ENCODE measurements at regions not wholly inside any gene's neighbourhood (a gene's known extent, or its start where the extent isn't known, plus 50 kb on each side); places are given as distances from the start of the nearest gene placed in this dataset.

DNA sequence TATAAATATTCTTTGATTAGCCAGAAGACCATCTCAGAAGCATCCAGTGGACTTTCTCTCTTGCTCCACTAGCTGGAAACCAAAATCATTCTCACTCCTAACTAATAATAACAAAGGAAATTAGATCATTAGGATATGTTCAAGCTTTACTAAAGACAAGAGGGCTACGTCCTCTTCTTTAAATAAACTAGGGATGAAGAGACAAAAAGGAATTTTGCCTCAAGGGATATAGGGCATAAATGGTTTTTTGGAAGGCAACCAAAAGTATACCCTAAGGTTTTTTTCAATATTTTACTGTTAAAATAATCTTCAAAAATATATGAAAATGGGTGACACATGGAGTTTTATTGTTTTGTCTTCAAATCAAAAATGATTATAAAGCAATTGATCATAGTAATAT is 745.8 kb downstream of the MRPL39 start:
- no peaks in the 10 kb centered on the region for H3K79me2 ChIP-seq (ENCODE audit: insufficient read depth, low read length)
- no peaks in the 10 kb centered on the region for H3K4me1 ChIP-seq (ENCODE audit: insufficient read depth, low read length)
- H3K27ac ChIP-seq (ENCODE audit: low read length) = no peak overlapping the region
- no peaks in the 10 kb centered on the region for H3K9me3 ChIP-seq (ENCODE audit: insufficient read depth, low read length, severe bottlenecking)
- H3K4me3 ChIP-seq (ENCODE audit: low read depth in 1 of 2, low read length in 2 of 2) = no peak overlapping the region
- no peak for TF ChIP-seq EZH2 (IDR thresholded peaks at IDR 0.05; ENCODE audit: borderline replicate concordance, low read depth, low read length, severe bottlenecking)
- TF ChIP-seq, protein P1, sequence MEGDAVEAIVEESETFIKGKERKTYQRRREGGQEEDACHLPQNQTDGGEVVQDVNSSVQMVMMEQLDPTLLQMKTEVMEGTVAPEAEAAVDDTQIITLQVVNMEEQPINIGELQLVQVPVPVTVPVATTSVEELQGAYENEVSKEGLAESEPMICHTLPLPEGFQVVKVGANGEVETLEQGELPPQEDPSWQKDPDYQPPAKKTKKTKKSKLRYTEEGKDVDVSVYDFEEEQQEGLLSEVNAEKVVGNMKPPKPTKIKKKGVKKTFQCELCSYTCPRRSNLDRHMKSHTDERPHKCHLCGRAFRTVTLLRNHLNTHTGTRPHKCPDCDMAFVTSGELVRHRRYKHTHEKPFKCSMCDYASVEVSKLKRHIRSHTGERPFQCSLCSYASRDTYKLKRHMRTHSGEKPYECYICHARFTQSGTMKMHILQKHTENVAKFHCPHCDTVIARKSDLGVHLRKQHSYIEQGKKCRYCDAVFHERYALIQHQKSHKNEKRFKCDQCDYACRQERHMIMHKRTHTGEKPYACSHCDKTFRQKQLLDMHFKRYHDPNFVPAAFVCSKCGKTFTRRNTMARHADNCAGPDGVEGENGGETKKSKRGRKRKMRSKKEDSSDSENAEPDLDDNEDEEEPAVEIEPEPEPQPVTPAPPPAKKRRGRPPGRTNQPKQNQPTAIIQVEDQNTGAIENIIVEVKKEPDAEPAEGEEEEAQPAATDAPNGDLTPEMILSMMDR (IDR thresholded peaks at IDR 0.05; ENCODE audit: borderline replicate concordance, extremely low read depth, low read length, poor library complexity, severe bottlenecking) = no peak
- no peak overlapping the region for H3K4me2 ChIP-seq (ENCODE audit: insufficient read depth, low read length)
- H2AFZ ChIP-seq (ENCODE audit: low read depth, low read length) = no peak overlapping the region
- H3K36me3 ChIP-seq (ENCODE audit: insufficient read depth, low read length) = no peaks in the 10 kb centered on the region
- no peak overlapping the region for H3K9ac ChIP-seq (ENCODE audit: low read depth, low read length)
- no peak for ATAC-seq (ENCODE audit: insufficient read depth, low read depth)
- H3K27me3 ChIP-seq (ENCODE audit: insufficient read depth, low read length, poor library complexity) = no peaks in the 10 kb centered on the region
- no peak for DNase-seq
- no peaks in the 10 kb centered on the region for H4K20me1 ChIP-seq (ENCODE audit: insufficient read depth, low read length)

DNA sequence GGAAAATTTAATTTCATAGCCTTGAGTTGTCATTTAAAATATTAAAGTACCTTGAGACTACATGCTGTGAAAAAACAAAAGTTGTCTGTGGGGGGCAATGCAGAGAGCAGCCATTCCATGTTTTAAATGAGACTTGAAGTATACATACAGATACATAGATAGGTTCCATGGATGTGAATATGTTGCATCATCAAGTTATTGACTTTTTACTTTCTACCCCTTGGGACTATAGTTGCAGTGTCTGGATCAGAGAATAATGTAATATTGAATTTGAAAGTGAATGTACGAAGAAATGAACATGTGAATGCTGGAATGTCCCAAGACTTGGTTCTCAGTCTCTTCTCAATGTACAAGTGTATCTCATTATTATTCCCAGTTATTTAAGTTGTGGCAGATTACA is 751.0 kb downstream of the MRPL39 start:
- H3K27ac ChIP-seq (ENCODE audit: low read length) = no peak overlapping the region
- H3K4me1 ChIP-seq (ENCODE audit: insufficient read depth, low read length) = no peaks in the 10 kb centered on the region
- H2AFZ ChIP-seq (ENCODE audit: low read depth, low read length) = no peak overlapping the region
- DNase-seq (no peak), ATAC-seq (ENCODE audit: insufficient read depth, low read depth) (no peak)
- no peaks in the 10 kb centered on the region for H3K79me2 ChIP-seq (ENCODE audit: insufficient read depth, low read length)
- no peak overlapping the region for H3K4me2 ChIP-seq (ENCODE audit: insufficient read depth, low read length)
- H3K36me3 ChIP-seq (ENCODE audit: insufficient read depth, low read length) = no peaks in the 10 kb centered on the region
- H4K20me1 ChIP-seq (ENCODE audit: insufficient read depth, low read length) = no peaks in the 10 kb centered on the region
- no peaks in the 10 kb centered on the region for H3K27me3 ChIP-seq (ENCODE audit: insufficient read depth, low read length, poor library complexity)
- TF ChIP-seq EZH2 (IDR thresholded peaks at IDR 0.05; ENCODE audit: borderline replicate concordance, low read depth, low read length, severe bottlenecking) = no peak
- TF ChIP-seq, protein P1 (IDR thresholded peaks at IDR 0.05; ENCODE audit: borderline replicate concordance, extremely low read depth, low read length, poor library complexity, severe bottlenecking) = no peak
- no peaks in the 10 kb centered on the region for H3K9me3 ChIP-seq (ENCODE audit: insufficient read depth, low read length, severe bottlenecking)
- no peak overlapping the region for H3K9ac ChIP-seq (ENCODE audit: low read depth, low read length)
- no peak overlapping the region for H3K4me3 ChIP-seq (ENCODE audit: low read depth in 1 of 2, low read length in 2 of 2)

DNA sequence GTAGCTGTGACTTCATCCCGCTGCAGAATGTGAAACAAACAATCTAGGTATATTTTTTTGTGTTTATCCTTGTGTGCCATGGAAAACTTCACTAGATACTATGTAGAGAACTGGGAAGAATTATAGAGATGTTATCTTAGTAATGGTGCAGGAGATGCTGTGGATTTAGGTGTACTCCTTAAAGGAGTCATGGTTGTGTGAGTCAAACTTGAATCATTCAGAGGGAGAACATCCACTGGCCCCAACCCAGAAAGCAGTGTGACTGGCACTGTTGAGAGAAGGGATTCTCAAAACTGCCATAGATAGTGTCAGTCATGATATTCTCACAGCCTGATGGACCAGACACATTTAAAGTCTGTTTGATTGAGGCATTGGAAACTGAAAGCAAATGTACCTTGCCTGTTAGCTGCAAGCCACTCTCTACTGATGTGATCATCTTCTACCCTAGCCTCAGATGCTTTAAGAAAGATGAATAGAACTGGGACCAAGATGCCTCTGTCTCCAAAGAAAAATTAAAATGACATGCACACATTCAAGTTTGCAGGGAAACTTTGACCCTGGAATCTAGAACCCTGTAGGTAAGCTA is 754.6 kb downstream of the MRPL39 start:
- no peak for ATAC-seq (ENCODE audit: insufficient read depth, low read depth)
- H3K79me2 ChIP-seq (ENCODE audit: insufficient read depth, low read length) = no peaks in the 10 kb centered on the region
- H3K4me1 ChIP-seq (ENCODE audit: insufficient read depth, low read length) = no peaks in the 10 kb centered on the region
- no peak overlapping the region for H3K27ac ChIP-seq (ENCODE audit: low read length)
- H3K9me3 ChIP-seq (ENCODE audit: insufficient read depth, low read length, severe bottlenecking) = no peaks in the 10 kb centered on the region
- H2AFZ ChIP-seq (ENCODE audit: low read depth, low read length) = no peak overlapping the region
- no peak for TF ChIP-seq EZH2 (IDR thresholded peaks at IDR 0.05; ENCODE audit: borderline replicate concordance, low read depth, low read length, severe bottlenecking)
- TF ChIP-seq, protein P1 (IDR thresholded peaks at IDR 0.05; ENCODE audit: borderline replicate concordance, extremely low read depth, low read length, poor library complexity, severe bottlenecking) = no peak
- H3K27me3 ChIP-seq (ENCODE audit: insufficient read depth, low read length, poor library complexity) = no peaks in the 10 kb centered on the region
- no peak overlapping the region for H3K9ac ChIP-seq (ENCODE audit: low read depth, low read length)
- DNase-seq = no peak
- no peaks in the 10 kb centered on the region for H4K20me1 ChIP-seq (ENCODE audit: insufficient read depth, low read length)
- no peak overlapping the region for H3K4me2 ChIP-seq (ENCODE audit: insufficient read depth, low read length)
- no peaks in the 10 kb centered on the region for H3K36me3 ChIP-seq (ENCODE audit: insufficient read depth, low read length)
- no peak overlapping the region for H3K4me3 ChIP-seq (ENCODE audit: low read depth in 1 of 2, low read length in 2 of 2)

DNA sequence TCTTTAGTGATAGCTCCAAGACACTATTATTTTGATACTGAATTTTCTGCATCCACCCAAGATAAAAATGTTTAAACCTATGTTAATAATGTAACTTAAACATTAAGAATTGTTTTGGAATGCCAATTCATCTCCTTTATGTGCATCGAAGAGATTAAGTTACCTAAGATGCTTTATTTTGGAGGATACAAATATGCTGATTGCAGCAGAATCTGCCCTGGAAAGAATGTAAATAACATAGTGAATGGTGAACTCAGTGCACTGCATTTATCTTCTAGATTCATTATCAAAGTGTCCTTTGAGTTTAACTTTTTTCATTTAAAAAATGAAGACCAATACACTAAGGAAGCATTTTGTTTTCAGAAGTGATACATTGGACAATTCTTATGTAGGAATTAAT is 757.2 kb downstream of the MRPL39 start:
- H3K36me3 ChIP-seq (ENCODE audit: insufficient read depth, low read length) = no peaks in the 10 kb centered on the region
- no peak overlapping the region for H3K9ac ChIP-seq (ENCODE audit: low read depth, low read length)
- no peaks in the 10 kb centered on the region for H3K9me3 ChIP-seq (ENCODE audit: insufficient read depth, low read length, severe bottlenecking)
- no peaks in the 10 kb centered on the region for H4K20me1 ChIP-seq (ENCODE audit: insufficient read depth, low read length)
- H3K4me2 ChIP-seq (ENCODE audit: insufficient read depth, low read length) = no peak overlapping the region
- no peak for TF ChIP-seq EZH2 (IDR thresholded peaks at IDR 0.05; ENCODE audit: borderline replicate concordance, low read depth, low read length, severe bottlenecking)
- TF ChIP-seq, protein P1 (IDR thresholded peaks at IDR 0.05; ENCODE audit: borderline replicate concordance, extremely low read depth, low read length, poor library complexity, severe bottlenecking) = no peak
- no peak for DNase-seq
- H2AFZ ChIP-seq (ENCODE audit: low read depth, low read length) = no peak overlapping the region
- H3K4me3 ChIP-seq (ENCODE audit: low read depth in 1 of 2, low read length in 2 of 2) = no peak overlapping the region
- H3K27ac ChIP-seq (ENCODE audit: low read length) = no peak overlapping the region
- H3K27me3 ChIP-seq (ENCODE audit: insufficient read depth, low read length, poor library complexity) = no peaks in the 10 kb centered on the region
- no peaks in the 10 kb centered on the region for H3K4me1 ChIP-seq (ENCODE audit: insufficient read depth, low read length)
- no peaks in the 10 kb centered on the region for H3K79me2 ChIP-seq (ENCODE audit: insufficient read depth, low read length)
- no peak for ATAC-seq (ENCODE audit: insufficient read depth, low read depth)

Data from DND-41 (cell line).